ENCODE measurements at regions not wholly inside any gene's neighbourhood (a gene's known extent, or its start where the extent isn't known, plus 50 kb on each side); places are given as distances from the start of the nearest gene placed in this dataset.

DNA sequence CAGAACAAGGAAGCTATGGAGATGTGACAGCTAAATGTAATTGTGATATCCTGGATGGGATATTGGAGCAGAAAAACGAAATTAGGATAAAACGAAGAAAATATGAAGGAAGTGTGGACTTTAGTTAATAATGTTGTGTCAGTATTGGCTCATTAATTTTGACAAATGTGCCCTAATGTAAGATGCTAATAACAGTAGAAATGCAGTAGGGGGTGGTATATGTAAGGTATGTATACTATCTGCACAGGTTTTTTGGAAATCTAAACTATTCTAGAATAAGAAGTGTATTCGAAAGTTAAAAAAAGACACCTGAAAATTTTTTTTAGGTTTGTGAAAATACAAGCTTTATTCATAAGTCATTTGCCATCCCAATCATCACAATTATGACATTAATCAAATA, 421.4 kb upstream of the B3GALT2 start:
- ATAC-seq (ENCODE audit: insufficient read depth, low FRiP score): no peak
- Histone ChIP-seq H3K27me3 (ENCODE audit: control insufficient read depth in 3 of 3, insufficient read depth in 3 of 3, low read length in 2 of 3) (no peaks in the 10 kb centered on the region), H3K36me3 (ENCODE audit: control insufficient read depth in 4 of 4, insufficient read depth in 4 of 4, low read length in 4 of 4) (no peaks in the 10 kb centered on the region), H3K9ac (ENCODE audit: insufficient read depth in 1 of 2, low read length in 2 of 2) (no peak overlapping the region), H3K27ac (ENCODE audit: low read depth in 1 of 2, low read length in 1 of 2) (no peak overlapping the region), H3K4me1 (ENCODE audit: control insufficient read depth in 5 of 5, insufficient read depth in 5 of 5, low read length in 5 of 5) (peaks cover 0 to 2% (median 0%) of the 10 kb centered on the region in 5 donors), H3K4me3 (no peak overlapping the region), H3K9me3 (ENCODE audit: control insufficient read depth in 4 of 4, insufficient read depth in 3 of 4, low read length in 3 of 4) (no peaks in the 10 kb centered on the region)
- 90 to 95% methylated on average over 3 of the region's 3 CpGs for WGBS, 2 donors
- TF ChIP-seq, protein P1, sequence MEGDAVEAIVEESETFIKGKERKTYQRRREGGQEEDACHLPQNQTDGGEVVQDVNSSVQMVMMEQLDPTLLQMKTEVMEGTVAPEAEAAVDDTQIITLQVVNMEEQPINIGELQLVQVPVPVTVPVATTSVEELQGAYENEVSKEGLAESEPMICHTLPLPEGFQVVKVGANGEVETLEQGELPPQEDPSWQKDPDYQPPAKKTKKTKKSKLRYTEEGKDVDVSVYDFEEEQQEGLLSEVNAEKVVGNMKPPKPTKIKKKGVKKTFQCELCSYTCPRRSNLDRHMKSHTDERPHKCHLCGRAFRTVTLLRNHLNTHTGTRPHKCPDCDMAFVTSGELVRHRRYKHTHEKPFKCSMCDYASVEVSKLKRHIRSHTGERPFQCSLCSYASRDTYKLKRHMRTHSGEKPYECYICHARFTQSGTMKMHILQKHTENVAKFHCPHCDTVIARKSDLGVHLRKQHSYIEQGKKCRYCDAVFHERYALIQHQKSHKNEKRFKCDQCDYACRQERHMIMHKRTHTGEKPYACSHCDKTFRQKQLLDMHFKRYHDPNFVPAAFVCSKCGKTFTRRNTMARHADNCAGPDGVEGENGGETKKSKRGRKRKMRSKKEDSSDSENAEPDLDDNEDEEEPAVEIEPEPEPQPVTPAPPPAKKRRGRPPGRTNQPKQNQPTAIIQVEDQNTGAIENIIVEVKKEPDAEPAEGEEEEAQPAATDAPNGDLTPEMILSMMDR (IDR thresholded peaks at IDR 0.05; ENCODE audit: control extremely low read depth, extremely low read depth): no peak
- no peak for DNase-seq

DNA sequence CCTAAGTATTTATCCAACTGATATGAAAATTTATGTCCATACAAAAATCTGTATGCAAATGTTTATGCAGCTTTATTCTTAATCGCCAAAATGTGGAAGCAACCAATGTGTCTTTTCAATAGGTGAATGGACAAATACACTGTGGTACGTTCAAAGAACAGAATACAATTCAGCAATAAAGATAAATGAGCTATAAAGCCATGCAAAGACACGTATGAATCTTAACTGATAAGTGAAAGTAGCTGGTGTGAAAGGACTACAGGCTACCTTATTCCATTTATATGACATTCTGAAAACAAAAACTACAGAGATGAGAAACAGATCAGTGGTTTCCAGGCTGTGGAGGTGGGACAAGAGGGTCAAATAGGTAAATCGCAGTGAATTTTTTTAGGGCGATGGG, 419.6 kb upstream of the B3GALT2 start:
- TF ChIP-seq, protein P1 (IDR thresholded peaks at IDR 0.05; ENCODE audit: control extremely low read depth, extremely low read depth): no peak
- no peaks in the 10 kb centered on the region for H3K27me3 ChIP-seq (ENCODE audit: control insufficient read depth in 3 of 3, insufficient read depth in 3 of 3, low read length in 2 of 3)
- 94 to 98% methylated on average over 5 of the region's 5 CpGs for WGBS, 2 donors
- no peaks in the 10 kb centered on the region for H3K4me1 ChIP-seq (ENCODE audit: control insufficient read depth in 5 of 5, insufficient read depth in 5 of 5, low read length in 5 of 5)
- ATAC-seq (ENCODE audit: insufficient read depth, low FRiP score): no peak
- H3K27ac ChIP-seq (ENCODE audit: low read depth in 1 of 2, low read length in 1 of 2): no peak overlapping the region
- no peaks in the 10 kb centered on the region for H3K36me3 ChIP-seq (ENCODE audit: control insufficient read depth in 4 of 4, insufficient read depth in 4 of 4, low read length in 4 of 4)
- DNase-seq: no peak
- H3K4me3 ChIP-seq: no peak overlapping the region
- H3K9ac ChIP-seq (ENCODE audit: insufficient read depth in 1 of 2, low read length in 2 of 2): no peak overlapping the region
- H3K9me3 ChIP-seq (ENCODE audit: control insufficient read depth in 4 of 4, insufficient read depth in 3 of 4, low read length in 3 of 4): no peaks in the 10 kb centered on the region

DNA sequence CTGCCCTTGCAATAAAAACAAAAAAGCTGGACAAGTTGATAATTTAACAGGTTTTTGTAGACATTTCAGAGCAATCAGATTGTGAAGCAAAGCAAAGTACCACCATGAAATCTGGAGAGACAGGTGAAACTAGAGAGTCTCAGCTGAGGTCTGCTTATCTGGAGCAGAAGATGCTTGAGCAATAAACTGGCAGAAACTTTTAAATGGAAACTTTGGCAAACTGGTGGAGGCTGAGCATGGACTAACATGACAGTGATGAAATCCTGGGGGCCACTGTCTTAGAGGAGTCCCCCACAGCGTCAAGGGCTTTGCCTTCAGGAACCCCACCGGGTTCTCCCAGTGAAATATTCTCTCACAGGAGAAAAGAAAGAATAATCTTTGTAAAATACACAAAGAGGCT, 416.3 kb upstream of the B3GALT2 start:
- H3K36me3 ChIP-seq (ENCODE audit: control insufficient read depth in 4 of 4, insufficient read depth in 4 of 4, low read length in 4 of 4): no peaks in the 10 kb centered on the region
- no peak overlapping the region for H3K4me3 ChIP-seq
- ATAC-seq (ENCODE audit: insufficient read depth, low FRiP score): no peak
- TF ChIP-seq, protein P1 (IDR thresholded peaks at IDR 0.05; ENCODE audit: control extremely low read depth, extremely low read depth): no peak
- H3K9me3 ChIP-seq (ENCODE audit: control insufficient read depth in 4 of 4, insufficient read depth in 3 of 4, low read length in 3 of 4): no peaks in the 10 kb centered on the region
- no peak overlapping the region for H3K27ac ChIP-seq (ENCODE audit: low read depth in 1 of 2, low read length in 1 of 2)
- H3K4me1 ChIP-seq (ENCODE audit: control insufficient read depth in 5 of 5, insufficient read depth in 5 of 5, low read length in 5 of 5): no peaks in the 10 kb centered on the region
- no peaks in the 10 kb centered on the region for H3K27me3 ChIP-seq (ENCODE audit: control insufficient read depth in 3 of 3, insufficient read depth in 3 of 3, low read length in 2 of 3)
- 59 to 87% methylated on average over 2 of the region's 2 CpGs for WGBS, 2 donors
- no peak for DNase-seq
- H3K9ac ChIP-seq (ENCODE audit: insufficient read depth in 1 of 2, low read length in 2 of 2): no peak overlapping the region

DNA sequence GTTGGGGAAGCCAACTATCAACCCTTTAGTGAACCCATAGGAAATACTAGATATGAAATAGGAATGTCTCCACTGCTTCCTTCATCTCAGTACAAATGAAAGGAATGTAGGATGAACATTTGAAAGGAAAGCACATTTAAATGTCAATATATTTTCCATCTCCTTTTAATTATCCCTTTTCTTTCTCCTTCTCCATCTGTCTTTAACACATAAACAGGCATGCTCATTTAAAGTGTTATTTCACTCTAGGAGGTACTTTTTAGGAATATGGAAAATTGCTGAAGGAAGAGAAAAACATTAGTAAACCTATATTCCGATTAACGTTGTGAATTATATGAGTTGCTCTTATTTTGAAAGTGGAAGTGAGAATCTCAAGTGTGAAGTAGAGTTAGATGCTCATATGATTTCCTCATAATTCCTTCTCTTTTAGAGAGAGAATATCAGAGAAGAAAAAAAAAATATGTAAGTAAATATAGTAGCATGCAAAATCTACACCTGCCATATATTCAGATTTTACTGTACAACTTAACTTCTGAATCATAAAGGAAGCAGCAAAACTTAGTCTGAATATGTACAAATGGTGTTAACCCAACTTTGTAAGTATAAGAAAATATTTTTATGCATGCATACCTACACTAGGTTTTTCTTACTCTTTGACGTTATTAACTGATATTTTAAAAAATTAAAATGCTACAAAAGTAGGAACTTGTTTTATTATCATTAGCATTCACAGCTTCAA, 406.9 kb upstream of the B3GALT2 start:
- WGBS, 2 donors: 49 to 70% methylated on average over 3 of the region's 3 CpGs
- no peaks in the 10 kb centered on the region for H3K27me3 ChIP-seq (ENCODE audit: control insufficient read depth in 3 of 3, insufficient read depth in 3 of 3, low read length in 2 of 3)
- ATAC-seq (ENCODE audit: insufficient read depth, low FRiP score): no peak
- no peaks in the 10 kb centered on the region for H3K9me3 ChIP-seq (ENCODE audit: control insufficient read depth in 4 of 4, insufficient read depth in 3 of 4, low read length in 3 of 4)
- no peaks in the 10 kb centered on the region for H3K36me3 ChIP-seq (ENCODE audit: control insufficient read depth in 4 of 4, insufficient read depth in 4 of 4, low read length in 4 of 4)
- DNase-seq: no peak
- no peak overlapping the region for H3K9ac ChIP-seq (ENCODE audit: insufficient read depth in 1 of 2, low read length in 2 of 2)
- TF ChIP-seq, protein P1 (IDR thresholded peaks at IDR 0.05; ENCODE audit: control extremely low read depth, extremely low read depth): no peak
- H3K27ac ChIP-seq (ENCODE audit: low read depth in 1 of 2, low read length in 1 of 2): no peak overlapping the region
- peaks cover 0 to 20% (median 9%) of the 10 kb centered on the region in 5 donors for H3K4me1 ChIP-seq (ENCODE audit: control insufficient read depth in 5 of 5, insufficient read depth in 5 of 5, low read length in 5 of 5)
- H3K4me3 ChIP-seq: no peak overlapping the region

All from lung (tissue), 11 donors.